ENCODE measurements at regions not wholly inside any gene's neighbourhood (a gene's known extent, or its start where the extent isn't known, plus 50 kb on each side); places are given as distances from the start of the nearest gene placed in this dataset.

GRCh38 chr2:16958266-16958665 is 292.6 kb upstream of the CYRIA start:
- DNase-seq (ENCODE audit: low spot score) (no peak), ATAC-seq (ENCODE audit: low FRiP score) (no peak)
- no peak for TF ChIP-seq CTCF (IDR thresholded peaks at IDR 0.05)

GRCh38 chr2:16952805-16953204 is 287.2 kb upstream of the CYRIA start:
- ATAC-seq (ENCODE audit: low FRiP score) (no peak), DNase-seq (ENCODE audit: low spot score) (no peak)
- TF ChIP-seq CTCF (IDR thresholded peaks at IDR 0.05) = no peak

- no peak for TF ChIP-seq CTCF (IDR thresholded peaks at IDR 0.05)
- DNase-seq (ENCODE audit: low spot score) (no peak), ATAC-seq (ENCODE audit: low FRiP score) (no peak)
Observed at GRCh38 chr2:16952368-16952767, 286.7 kb upstream of the CYRIA start.

- DNase-seq (ENCODE audit: low spot score) = no peak
- no peak for TF ChIP-seq CTCF (IDR thresholded peaks at IDR 0.05)
- ATAC-seq (ENCODE audit: low FRiP score) = no peak
Observed at GRCh38 chr2:16950436-16950835, 284.8 kb upstream of the CYRIA start.

GRCh38 chr2:16948710-16949109 is 283.1 kb upstream of the CYRIA start:
- no peak for DNase-seq (ENCODE audit: low spot score)
- no peak for TF ChIP-seq CTCF (IDR thresholded peaks at IDR 0.05)
- no peak for ATAC-seq (ENCODE audit: low FRiP score)

GRCh38 chr2:16948053-16948452 is 282.4 kb upstream of the CYRIA start:
- no peak for TF ChIP-seq CTCF (IDR thresholded peaks at IDR 0.05)
- DNase-seq (ENCODE audit: low spot score) = no peak
- no peak for ATAC-seq (ENCODE audit: low FRiP score)

GRCh38 chr2:16943279-16943958 is 277.8 kb upstream of the CYRIA start:
- DNase-seq (ENCODE audit: low spot score) = no peak
- ATAC-seq (ENCODE audit: low FRiP score) = peak; percentile 39
- TF ChIP-seq CTCF (IDR thresholded peaks at IDR 0.05) = no peak
